ENCODE measurements at regions not wholly inside any gene's neighbourhood (a gene's known extent, or its start where the extent isn't known, plus 50 kb on each side); places are given as distances from the start of the nearest gene placed in this dataset.

DNA sequence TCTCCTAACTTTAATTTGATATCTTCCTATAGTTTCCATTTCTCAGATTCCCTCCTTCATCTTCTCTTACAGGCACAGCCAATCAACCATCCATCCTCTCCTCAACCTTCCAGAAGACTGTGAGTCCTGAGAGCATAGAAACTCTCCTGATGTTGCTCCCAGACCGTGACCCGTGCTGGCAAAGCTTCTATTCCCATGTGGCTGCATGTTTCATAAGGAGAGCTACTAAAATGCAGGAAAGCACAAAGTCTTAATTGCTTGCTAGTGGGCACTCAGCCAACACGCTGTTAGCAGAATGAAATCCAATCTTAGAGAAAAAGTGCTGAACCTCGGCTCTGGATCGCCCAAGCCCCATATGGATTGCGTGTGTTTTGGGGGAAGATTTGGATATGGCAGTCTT, 1244.7 kb upstream of the ZEB2 start:
- TF ChIP-seq POLR2A (IDR thresholded peaks at IDR 0.05): no peak
- TF ChIP-seq, protein P1, sequence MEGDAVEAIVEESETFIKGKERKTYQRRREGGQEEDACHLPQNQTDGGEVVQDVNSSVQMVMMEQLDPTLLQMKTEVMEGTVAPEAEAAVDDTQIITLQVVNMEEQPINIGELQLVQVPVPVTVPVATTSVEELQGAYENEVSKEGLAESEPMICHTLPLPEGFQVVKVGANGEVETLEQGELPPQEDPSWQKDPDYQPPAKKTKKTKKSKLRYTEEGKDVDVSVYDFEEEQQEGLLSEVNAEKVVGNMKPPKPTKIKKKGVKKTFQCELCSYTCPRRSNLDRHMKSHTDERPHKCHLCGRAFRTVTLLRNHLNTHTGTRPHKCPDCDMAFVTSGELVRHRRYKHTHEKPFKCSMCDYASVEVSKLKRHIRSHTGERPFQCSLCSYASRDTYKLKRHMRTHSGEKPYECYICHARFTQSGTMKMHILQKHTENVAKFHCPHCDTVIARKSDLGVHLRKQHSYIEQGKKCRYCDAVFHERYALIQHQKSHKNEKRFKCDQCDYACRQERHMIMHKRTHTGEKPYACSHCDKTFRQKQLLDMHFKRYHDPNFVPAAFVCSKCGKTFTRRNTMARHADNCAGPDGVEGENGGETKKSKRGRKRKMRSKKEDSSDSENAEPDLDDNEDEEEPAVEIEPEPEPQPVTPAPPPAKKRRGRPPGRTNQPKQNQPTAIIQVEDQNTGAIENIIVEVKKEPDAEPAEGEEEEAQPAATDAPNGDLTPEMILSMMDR (IDR thresholded peaks at IDR 0.05): no peak

All from testis (tissue), 2 donors.